ENCODE measurements at regions not wholly inside any gene's neighbourhood (a gene's known extent, or its start where the extent isn't known, plus 50 kb on each side); places are given as distances from the start of the nearest gene placed in this dataset.

- Mint-ChIP-seq H3K27ac (no peak overlapping the region), H3K4me1 (peaks cover 57% of the 10 kb centered on the region)
- DNase-seq (ENCODE audit: low spot score in 2 of 2, unreplicated experiment in 2 of 2): no peak
Measured at GRCh38 chr1:234975941-234976860, 152.4 kb downstream of the TOMM20 start.

GRCh38 chr1:234975122-234975940 lies 153.3 kb downstream of the TOMM20 start:
- Mint-ChIP-seq H3K27me3 (ENCODE audit: low read depth) (no peaks in the 10 kb centered on the region), H3K4me1 (peaks cover 57% of the 10 kb centered on the region), H3K4me3 (no peak overlapping the region), H3K27ac (no peak overlapping the region), H3K9me3 (no peaks in the 10 kb centered on the region), H3K36me3 (no peaks in the 10 kb centered on the region)
- no peak for DNase-seq (ENCODE audit: low spot score in 2 of 2, unreplicated experiment in 2 of 2)
- no peak for TF ChIP-seq CTCF (IDR thresholded peaks at IDR 0.05; ENCODE audit: unreplicated experiment)

More at GRCh38 chr1:234975941-234976860, 152.4 kb downstream of the TOMM20 start:
- no peak for TF ChIP-seq CTCF (IDR thresholded peaks at IDR 0.05; ENCODE audit: unreplicated experiment)
- H3K4me3 Mint-ChIP-seq: no peak overlapping the region
- H3K9me3 Mint-ChIP-seq: no peaks in the 10 kb centered on the region
- H3K27me3 Mint-ChIP-seq (ENCODE audit: low read depth): no peaks in the 10 kb centered on the region
- H3K36me3 Mint-ChIP-seq: no peaks in the 10 kb centered on the region

GRCh38 chr1:234973426-234974250 lies 155.0 kb downstream of the TOMM20 start:
- no peak overlapping the region for H3K27ac Mint-ChIP-seq
- no peaks in the 10 kb centered on the region for H3K9me3 Mint-ChIP-seq
- H3K4me3 Mint-ChIP-seq: no peak overlapping the region
- no peaks in the 10 kb centered on the region for H3K27me3 Mint-ChIP-seq (ENCODE audit: low read depth)
- H3K36me3 Mint-ChIP-seq: no peaks in the 10 kb centered on the region
- no peak for TF ChIP-seq CTCF (IDR thresholded peaks at IDR 0.05; ENCODE audit: unreplicated experiment)
- no peak for DNase-seq (ENCODE audit: low spot score in 2 of 2, unreplicated experiment in 2 of 2)
- H3K4me1 Mint-ChIP-seq: peaks cover 55% of the 10 kb centered on the region

GRCh38 chr1:234972411-234973191 lies 156.0 kb downstream of the TOMM20 start:
- no peaks in the 10 kb centered on the region for H3K9me3 Mint-ChIP-seq
- no peak overlapping the region for H3K4me3 Mint-ChIP-seq
- peaks cover 47% of the 10 kb centered on the region for H3K4me1 Mint-ChIP-seq
- no peaks in the 10 kb centered on the region for H3K36me3 Mint-ChIP-seq
- no peaks in the 10 kb centered on the region for H3K27me3 Mint-ChIP-seq (ENCODE audit: low read depth)
- H3K27ac Mint-ChIP-seq: no peak overlapping the region
- no peak for TF ChIP-seq CTCF (IDR thresholded peaks at IDR 0.05; ENCODE audit: unreplicated experiment)
- DNase-seq (ENCODE audit: low spot score in 2 of 2, unreplicated experiment in 2 of 2): no peak
